ENCODE measurements at regions not wholly inside any gene's neighbourhood (a gene's known extent, or its start where the extent isn't known, plus 50 kb on each side); places are given as distances from the start of the nearest gene placed in this dataset.

DNA sequence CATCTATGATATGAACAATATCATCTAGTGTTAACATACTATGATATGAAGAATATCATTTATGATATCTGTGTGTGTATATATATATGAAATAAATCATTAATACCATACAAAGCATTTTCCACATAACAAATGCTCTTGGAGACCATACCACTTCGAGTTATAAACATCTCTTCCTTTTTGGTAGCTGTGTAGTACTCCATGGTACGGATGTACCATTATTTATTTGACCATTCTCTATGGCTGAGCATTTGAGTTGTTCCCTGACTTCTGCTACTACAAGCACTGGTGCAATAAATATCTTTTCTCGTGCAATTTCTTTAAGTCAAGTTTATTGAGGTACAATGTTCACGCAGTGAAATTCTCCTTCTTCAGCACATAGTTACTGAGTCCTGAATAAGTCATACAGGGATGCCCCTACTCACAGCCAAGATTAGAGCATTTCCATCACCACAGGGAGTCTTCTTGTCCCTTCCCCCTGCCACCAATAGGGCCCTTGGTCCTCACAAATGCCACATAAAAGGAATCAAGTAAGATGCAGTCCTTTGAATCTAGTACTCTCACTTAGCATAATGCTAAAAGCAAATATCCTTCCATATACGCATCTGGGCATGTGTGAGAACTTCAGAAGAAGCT lies 75.2 kb upstream of the SLC25A48 start:
- TF ChIP-seq CREB1 (IDR thresholded peaks at IDR 0.05; ENCODE audit: low read depth) (no peak), TEAD4 (IDR thresholded peaks at IDR 0.05) (no peak), EP300 (IDR thresholded peaks at IDR 0.05; ENCODE audit: borderline replicate concordance) (no peak), FOXM1 (IDR thresholded peaks at IDR 0.05; ENCODE audit: borderline replicate concordance, low read depth) (no peak), RAD21 (IDR thresholded peaks at IDR 0.05; ENCODE audit: low read depth) (no peak), TAF1 (IDR thresholded peaks at IDR 0.05; ENCODE audit: low read depth) (no peak)
- TF ChIP-seq, protein P1, sequence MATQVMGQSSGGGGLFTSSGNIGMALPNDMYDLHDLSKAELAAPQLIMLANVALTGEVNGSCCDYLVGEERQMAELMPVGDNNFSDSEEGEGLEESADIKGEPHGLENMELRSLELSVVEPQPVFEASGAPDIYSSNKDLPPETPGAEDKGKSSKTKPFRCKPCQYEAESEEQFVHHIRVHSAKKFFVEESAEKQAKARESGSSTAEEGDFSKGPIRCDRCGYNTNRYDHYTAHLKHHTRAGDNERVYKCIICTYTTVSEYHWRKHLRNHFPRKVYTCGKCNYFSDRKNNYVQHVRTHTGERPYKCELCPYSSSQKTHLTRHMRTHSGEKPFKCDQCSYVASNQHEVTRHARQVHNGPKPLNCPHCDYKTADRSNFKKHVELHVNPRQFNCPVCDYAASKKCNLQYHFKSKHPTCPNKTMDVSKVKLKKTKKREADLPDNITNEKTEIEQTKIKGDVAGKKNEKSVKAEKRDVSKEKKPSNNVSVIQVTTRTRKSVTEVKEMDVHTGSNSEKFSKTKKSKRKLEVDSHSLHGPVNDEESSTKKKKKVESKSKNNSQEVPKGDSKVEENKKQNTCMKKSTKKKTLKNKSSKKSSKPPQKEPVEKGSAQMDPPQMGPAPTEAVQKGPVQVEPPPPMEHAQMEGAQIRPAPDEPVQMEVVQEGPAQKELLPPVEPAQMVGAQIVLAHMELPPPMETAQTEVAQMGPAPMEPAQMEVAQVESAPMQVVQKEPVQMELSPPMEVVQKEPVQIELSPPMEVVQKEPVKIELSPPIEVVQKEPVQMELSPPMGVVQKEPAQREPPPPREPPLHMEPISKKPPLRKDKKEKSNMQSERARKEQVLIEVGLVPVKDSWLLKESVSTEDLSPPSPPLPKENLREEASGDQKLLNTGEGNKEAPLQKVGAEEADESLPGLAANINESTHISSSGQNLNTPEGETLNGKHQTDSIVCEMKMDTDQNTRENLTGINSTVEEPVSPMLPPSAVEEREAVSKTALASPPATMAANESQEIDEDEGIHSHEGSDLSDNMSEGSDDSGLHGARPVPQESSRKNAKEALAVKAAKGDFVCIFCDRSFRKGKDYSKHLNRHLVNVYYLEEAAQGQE (IDR thresholded peaks at IDR 0.05; ENCODE audit: low read depth): no peak
- TF ChIP-seq, protein P2, sequence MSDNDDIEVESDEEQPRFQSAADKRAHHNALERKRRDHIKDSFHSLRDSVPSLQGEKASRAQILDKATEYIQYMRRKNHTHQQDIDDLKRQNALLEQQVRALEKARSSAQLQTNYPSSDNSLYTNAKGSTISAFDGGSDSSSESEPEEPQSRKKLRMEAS (IDR thresholded peaks at IDR 0.05): no peak

Data from Ishikawa (cell line).